ENCODE measurements at regions not wholly inside any gene's neighbourhood (a gene's known extent, or its start where the extent isn't known, plus 50 kb on each side); places are given as distances from the start of the nearest gene placed in this dataset.

- Histone ChIP-seq H3K9me3 (ENCODE audit: control insufficient read depth in 1 of 2, insufficient read depth in 1 of 2, low read depth in 1 of 2, low read length in 2 of 2) (peaks cover 0 to 22% of the 10 kb centered on the region in 2 experiments; a peak in 2 of 4 replicates), H3K9ac (ENCODE audit: low read length) (no peak overlapping the region), H3K4me3 (replicated peaks in 1 of 2; ENCODE audit: low read depth in 1 of 2, low read length in 2 of 2) (no peak overlapping the region), H3K36me3 (ENCODE audit: control insufficient read depth in 1 of 2, insufficient read depth in 2 of 2, low read length in 2 of 2) (no peaks in the 10 kb centered on the region), H4K20me1 (ENCODE audit: insufficient read depth) (no peaks in the 10 kb centered on the region), H3K4me1 (ENCODE audit: control insufficient read depth in 1 of 2, insufficient read depth in 2 of 2, low read length in 2 of 2) (no peaks in the 10 kb centered on the region), H3K9me2 (ENCODE audit: insufficient read depth) (no peaks in the 10 kb centered on the region), H3K79me2 (ENCODE audit: insufficient read depth, low read length) (no peaks in the 10 kb centered on the region), H3K4me2 (ENCODE audit: low read length) (no peak overlapping the region), H3K27me3 (ENCODE audit: insufficient read depth, low read length) (no peaks in the 10 kb centered on the region), H2AFZ (ENCODE audit: low read depth, low read length, poor library complexity, severe bottlenecking) (no peak overlapping the region), H3K27ac (ENCODE audit: low read depth, low read length) (no peak overlapping the region)
- TF ChIP-seq RAD21 (IDR thresholded peaks at IDR 0.05; ENCODE audit: low read depth) (no peak), EGR1 (IDR thresholded peaks at IDR 0.05; ENCODE audit: low read depth) (no peak), ZFX (IDR thresholded peaks at IDR 0.05) (no peak), YY1 (IDR thresholded peaks at IDR 0.05; ENCODE audit: extremely low read depth, insufficient replicate concordance, low read depth, low read length) (no peak), FOSL1 (IDR thresholded peaks at IDR 0.05; ENCODE audit: low read depth) (no peak), EZH2phosphoT487 (IDR thresholded peaks at IDR 0.05; ENCODE audit: borderline replicate concordance) (no peak), JUND (IDR thresholded peaks at IDR 0.05) (no peak), POLR2AphosphoS5 (IDR thresholded peaks at IDR 0.05; ENCODE audit: low read depth, low read length) (no peak), SIN3A (IDR thresholded peaks at IDR 0.05; ENCODE audit: low read depth) (no peak), EZH2 (IDR thresholded peaks at IDR 0.05) (no peak), SRF (IDR thresholded peaks at IDR 0.05; ENCODE audit: low read depth) (no peak), ZNF274 (IDR thresholded peaks at IDR 0.05; ENCODE audit: low read depth, low read length) (no peak), CEBPB (IDR thresholded peaks at IDR 0.05; ENCODE audit: low read depth) (no peak), ATF3 (IDR thresholded peaks at IDR 0.05) (no peak), REST (IDR thresholded peaks at IDR 0.05; ENCODE audit: low read depth) (no peak), CBX3 (IDR thresholded peaks at IDR 0.05; ENCODE audit: low read depth) (no peak), POLR2A (IDR thresholded peaks at IDR 0.05; ENCODE audit: borderline replicate concordance, extremely low read depth, insufficient read depth, insufficient read length) (no peak), ZBTB33 (IDR thresholded peaks at IDR 0.05; ENCODE audit: extremely low read depth, insufficient replicate concordance, low read length) (no peak)
- TF ChIP-seq, protein P1, sequence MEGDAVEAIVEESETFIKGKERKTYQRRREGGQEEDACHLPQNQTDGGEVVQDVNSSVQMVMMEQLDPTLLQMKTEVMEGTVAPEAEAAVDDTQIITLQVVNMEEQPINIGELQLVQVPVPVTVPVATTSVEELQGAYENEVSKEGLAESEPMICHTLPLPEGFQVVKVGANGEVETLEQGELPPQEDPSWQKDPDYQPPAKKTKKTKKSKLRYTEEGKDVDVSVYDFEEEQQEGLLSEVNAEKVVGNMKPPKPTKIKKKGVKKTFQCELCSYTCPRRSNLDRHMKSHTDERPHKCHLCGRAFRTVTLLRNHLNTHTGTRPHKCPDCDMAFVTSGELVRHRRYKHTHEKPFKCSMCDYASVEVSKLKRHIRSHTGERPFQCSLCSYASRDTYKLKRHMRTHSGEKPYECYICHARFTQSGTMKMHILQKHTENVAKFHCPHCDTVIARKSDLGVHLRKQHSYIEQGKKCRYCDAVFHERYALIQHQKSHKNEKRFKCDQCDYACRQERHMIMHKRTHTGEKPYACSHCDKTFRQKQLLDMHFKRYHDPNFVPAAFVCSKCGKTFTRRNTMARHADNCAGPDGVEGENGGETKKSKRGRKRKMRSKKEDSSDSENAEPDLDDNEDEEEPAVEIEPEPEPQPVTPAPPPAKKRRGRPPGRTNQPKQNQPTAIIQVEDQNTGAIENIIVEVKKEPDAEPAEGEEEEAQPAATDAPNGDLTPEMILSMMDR (IDR thresholded peaks at IDR 0.05 in 2 of 3, conservative IDR thresholded peaks at IDR 0.05 in 1 of 3; ENCODE audit: borderline replicate concordance in 1 of 3, insufficient read depth in 1 of 3, low read depth in 2 of 3, low read length in 2 of 3) = no peak
- intact Hi-C loops (cut with micrococcal nuclease) = no loop called here
- ChIA-PET RAD21 (ENCODE audit: low non-redundant PET in 1 of 2, low total read pairs in 2 of 2, uncharacterized antibody in 2 of 2, unreplicated experiment in 2 of 2) (no interaction called here), CTCF (no interaction called here), POLR2A (no interaction called here)
- DNase-seq (ENCODE audit: low read depth, low spot score) (no peak), ATAC-seq (no peak)
- BruUV-seq (replicated peaks) = no TSS peak
These were observed 156.6 kb downstream of the CDC14C start for GRCh38 chr7:49080896-49081475.
